PFSK-1 (cell line): ENCODE measurements at regions not wholly inside any gene's neighbourhood (a gene's known extent, or its start where the extent isn't known, plus 50 kb on each side); places are given as distances from the start of the nearest gene placed in this dataset.

Source experiments
- POLR2AphosphoS5 ChIP-seq: IDR thresholded peaks from 2 replicates; pipeline ENCODE4 v1.6.1; 2012; ENCODE audit warnings: low read depth, mild to moderate bottlenecking, control low read depth, low read length, moderate library complexity
- TF ChIP-seq, protein P1 (sequence below), 2 experiments: IDR thresholded peaks; 2 replicates each; pipeline versions ENCODE4 v1.6.1 to v1.8.0; 2011 to 2012; ENCODE audit warnings: low read depth in 2 of 2, low read length in 2 of 2, control low read depth in 1 of 2, inconsistent platforms in 1 of 2, mild to moderate bottlenecking in 1 of 2, moderate library complexity in 1 of 2; ENCODE audit not compliant: insufficient read depth in 1 of 2

DNA sequence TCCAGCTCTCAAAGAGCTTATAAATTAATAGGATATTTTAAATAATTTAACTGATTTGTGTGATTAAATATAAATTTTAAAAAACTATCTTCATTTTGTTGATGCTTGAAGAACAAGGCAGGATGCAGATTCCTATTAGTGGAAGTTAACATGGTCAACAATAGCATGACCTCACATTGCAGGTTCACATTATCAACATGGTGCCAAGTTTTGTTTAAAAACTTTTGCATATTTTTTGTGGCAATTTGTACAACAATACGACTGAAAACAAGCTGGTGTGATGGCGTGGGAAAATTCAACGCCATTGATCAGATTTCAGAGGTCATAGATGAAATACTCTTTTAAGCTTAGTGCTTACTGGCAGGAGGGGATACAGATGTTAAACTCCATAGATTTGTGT lies 114.1 kb upstream of the MYO10 start:
- no peak for TF ChIP-seq POLR2AphosphoS5
- TF ChIP-seq, protein P1, sequence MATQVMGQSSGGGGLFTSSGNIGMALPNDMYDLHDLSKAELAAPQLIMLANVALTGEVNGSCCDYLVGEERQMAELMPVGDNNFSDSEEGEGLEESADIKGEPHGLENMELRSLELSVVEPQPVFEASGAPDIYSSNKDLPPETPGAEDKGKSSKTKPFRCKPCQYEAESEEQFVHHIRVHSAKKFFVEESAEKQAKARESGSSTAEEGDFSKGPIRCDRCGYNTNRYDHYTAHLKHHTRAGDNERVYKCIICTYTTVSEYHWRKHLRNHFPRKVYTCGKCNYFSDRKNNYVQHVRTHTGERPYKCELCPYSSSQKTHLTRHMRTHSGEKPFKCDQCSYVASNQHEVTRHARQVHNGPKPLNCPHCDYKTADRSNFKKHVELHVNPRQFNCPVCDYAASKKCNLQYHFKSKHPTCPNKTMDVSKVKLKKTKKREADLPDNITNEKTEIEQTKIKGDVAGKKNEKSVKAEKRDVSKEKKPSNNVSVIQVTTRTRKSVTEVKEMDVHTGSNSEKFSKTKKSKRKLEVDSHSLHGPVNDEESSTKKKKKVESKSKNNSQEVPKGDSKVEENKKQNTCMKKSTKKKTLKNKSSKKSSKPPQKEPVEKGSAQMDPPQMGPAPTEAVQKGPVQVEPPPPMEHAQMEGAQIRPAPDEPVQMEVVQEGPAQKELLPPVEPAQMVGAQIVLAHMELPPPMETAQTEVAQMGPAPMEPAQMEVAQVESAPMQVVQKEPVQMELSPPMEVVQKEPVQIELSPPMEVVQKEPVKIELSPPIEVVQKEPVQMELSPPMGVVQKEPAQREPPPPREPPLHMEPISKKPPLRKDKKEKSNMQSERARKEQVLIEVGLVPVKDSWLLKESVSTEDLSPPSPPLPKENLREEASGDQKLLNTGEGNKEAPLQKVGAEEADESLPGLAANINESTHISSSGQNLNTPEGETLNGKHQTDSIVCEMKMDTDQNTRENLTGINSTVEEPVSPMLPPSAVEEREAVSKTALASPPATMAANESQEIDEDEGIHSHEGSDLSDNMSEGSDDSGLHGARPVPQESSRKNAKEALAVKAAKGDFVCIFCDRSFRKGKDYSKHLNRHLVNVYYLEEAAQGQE (IDR thresholded peaks at IDR 0.05; ENCODE audit: insufficient read depth in 1 of 2, low read depth in 2 of 2, low read length in 2 of 2) = no peak
